GM21367 (cell line): ENCODE measurements at regions not wholly inside any gene's neighbourhood (a gene's known extent, or its start where the extent isn't known, plus 50 kb on each side); places are given as distances from the start of the nearest gene placed in this dataset.

ENCODE experiments used
- ATAC-seq: cut with Tn5 transposase; IDR thresholded peaks from one replicate; pipeline ENCODE4 v1.9.1; 2021; ENCODE audit not compliant: unreplicated experiment

GRCh38 chr6:102520966-102521365 lies 1127.5 kb downstream of the GRIK2 start:
- ATAC-seq, result no peak

GRCh38 chr6:102517506-102517905 lies 1124.0 kb downstream of the GRIK2 start:
- no peak for ATAC-seq

- no peak for ATAC-seq
These were observed 1108.1 kb downstream of the GRIK2 start for GRCh38 chr6:102501615-102502014.

GRCh38 chr6:102494808-102495207 lies 1101.3 kb downstream of the GRIK2 start:
- ATAC-seq, result no peak

- no peak for ATAC-seq
These were observed 1100.0 kb downstream of the GRIK2 start for GRCh38 chr6:102493485-102493884.

- no peak for ATAC-seq
These were observed 1095.2 kb downstream of the GRIK2 start for GRCh38 chr6:102488729-102489128.

- no peak for ATAC-seq
These were observed 1092.0 kb downstream of the GRIK2 start for GRCh38 chr6:102485480-102485879.

- no peak for ATAC-seq
These were observed 1080.7 kb downstream of the GRIK2 start for GRCh38 chr6:102474041-102474807.

GRCh38 chr6:102458990-102459389 lies 1065.5 kb downstream of the GRIK2 start:
- ATAC-seq, result no peak

- no peak for ATAC-seq
These were observed 1044.7 kb downstream of the GRIK2 start for GRCh38 chr6:102438171-102438570.

- ATAC-seq, result no peak
These were observed 1024.0 kb downstream of the GRIK2 start for GRCh38 chr6:102417368-102417998.

- no peak for ATAC-seq
These were observed 1022.4 kb downstream of the GRIK2 start for GRCh38 chr6:102415891-102416290.

- no peak for ATAC-seq
These were observed 1018.3 kb downstream of the GRIK2 start for GRCh38 chr6:102411796-102412195.

GRCh38 chr6:102407886-102408741 lies 1014.6 kb downstream of the GRIK2 start:
- no peak for ATAC-seq

- no peak for ATAC-seq
These were observed 1012.4 kb downstream of the GRIK2 start for GRCh38 chr6:102405860-102406259.

GRCh38 chr6:102402635-102403329 lies 1009.3 kb downstream of the GRIK2 start:
- no peak for ATAC-seq

GRCh38 chr6:102398788-102399390 lies 1005.4 kb downstream of the GRIK2 start:
- ATAC-seq, result no peak

GRCh38 chr6:102390541-102390940 lies 997.0 kb downstream of the GRIK2 start:
- no peak for ATAC-seq

GRCh38 chr6:102389994-102390393 lies 996.5 kb downstream of the GRIK2 start:
- ATAC-seq, result no peak

- no peak for ATAC-seq
These were observed 994.0 kb downstream of the GRIK2 start for GRCh38 chr6:102387326-102388033.
